K562 (cell line): ENCODE measurements at regions not wholly inside any gene's neighbourhood (a gene's known extent, or its start where the extent isn't known, plus 50 kb on each side); places are given as distances from the start of the nearest gene placed in this dataset.

ENCODE experiments used
- ATAC-seq: fragments of 200-7000 bp; cut with Tn5 transposase; 3 replicates; pipeline ENCODE4 v1.9.1; 2020; ENCODE audit warnings: moderate library complexity
- BruUV-seq: library from RNA; stranded (reverse); fragments of 400-500 nt; replicated peaks from 2 replicates; lab custom pipeline; 2021; lab: Mats Ljungman, UMichigan
- CTCF ChIA-PET: fragments of 300-600 bp; formaldehyde crosslinking; extraction: SDS; loops from one replicate; lab custom pipeline; 2021; ENCODE audit warnings: low intra/inter-chr PET ratio; lab: Yijun Ruan, JAX
- POLR2A ChIA-PET: fragments of 300-600, 350-650 bp; sonication (Branson Sonifier 250); formaldehyde crosslinking; extraction: SDS; loops from one replicate; lab custom pipeline; 2021; ENCODE audit warnings: antibody characterized with exemption, inconsistent platforms; lab: Yijun Ruan, JAX
- DNase-seq, 4 experiments: peaks; one replicate each; pipeline versions ENCODE4 v3.0.0 to v3.0.0-alpha.2; 2011 to 2018; ENCODE audit warnings: low spot score in 3 of 4, mixed read lengths in 3 of 4; ENCODE audit errors: extremely low read depth in 1 of 4
- FAIRE-seq: peaks from 2 replicates; lab custom pipeline; 2011; peaks lifted over from hg19 to GRCh38; lab: Jason Lieb, UNC
- H2AFZ ChIP-seq: 2 replicates; pipeline ENCODE4 v1.6.0; 2011; ENCODE audit warnings: low read depth, low read length, control low read depth, inconsistent platforms
- H3K27ac ChIP-seq: fragments of 200-600 bp; 3 replicates; pipeline ENCODE4 v1.8.0; 2011; ENCODE audit warnings: low read depth, mild to moderate bottlenecking, control low read depth, inconsistent platforms, low read length, moderate library complexity, mixed read lengths; ENCODE audit errors: extremely low read depth
- H3K27me3 ChIP-seq, 2 experiments: fragments of 300-600 bp in 1 of 2; 2 replicates in 1 of 2; 3 replicates in 1 of 2; pipeline versions ENCODE4 v1.6.0 to v1.8.0; 2011; ENCODE audit warnings: inconsistent platforms in 2 of 2, low read length in 2 of 2, mild to moderate bottlenecking in 1 of 2, mixed read lengths in 1 of 2, moderate library complexity in 1 of 2; ENCODE audit not compliant: control insufficient read depth in 2 of 2, insufficient read depth in 2 of 2
- H3K36me3 ChIP-seq: fragments of 300-600 bp; 3 replicates; pipeline ENCODE4 v1.8.0; 2011; ENCODE audit warnings: mild to moderate bottlenecking, low read length, inconsistent platforms; ENCODE audit not compliant: control insufficient read depth, insufficient read depth
- H3K4me1 ChIP-seq, 2 experiments: fragments of 200-600 bp in 1 of 2; replicated peaks in 1 of 2; 2 replicates in 1 of 2; 3 replicates in 1 of 2; pipeline versions ENCODE4 v1.5.1 to v1.8.0; 2011; ENCODE audit warnings: inconsistent platforms in 2 of 2, low read length in 2 of 2, mild to moderate bottlenecking in 1 of 2, mixed read lengths in 1 of 2, moderate library complexity in 1 of 2; ENCODE audit not compliant: control insufficient read depth in 2 of 2, insufficient read depth in 2 of 2
- H3K4me2 ChIP-seq: 2 replicates; pipeline ENCODE4 v1.6.1; 2011; ENCODE audit warnings: low read length, control low read depth, inconsistent platforms, mixed read lengths; ENCODE audit not compliant: insufficient read depth
- H3K4me3 ChIP-seq: fragments of 200-600 bp; sonication (generic), shearing (Covaris generic); 2 replicates; pipeline ENCODE4 v1.5.1; 2016; ENCODE audit warnings: control low read depth, inconsistent platforms
- H3K79me2 ChIP-seq: fragments of 200-600 bp; 3 replicates; pipeline ENCODE4 v1.8.0; 2011; ENCODE audit warnings: low read length, inconsistent platforms; ENCODE audit not compliant: control insufficient read depth, insufficient read depth
- H3K9ac ChIP-seq, 2 experiments: 2 replicates each; pipeline versions ENCODE4 v1.6.0 to v1.6.1; 2011; ENCODE audit warnings: low read depth in 2 of 2, low read length in 2 of 2, control low read depth in 1 of 2, inconsistent platforms in 1 of 2, mild to moderate bottlenecking in 1 of 2, mixed read lengths in 1 of 2; ENCODE audit not compliant: insufficient read depth in 1 of 2
- H3K9me1 ChIP-seq: one replicate; pipeline ENCODE4 v1.6.0; 2011; ENCODE audit warnings: inconsistent platforms, mild to moderate bottlenecking, low read length, moderate library complexity; ENCODE audit not compliant: control insufficient read depth, insufficient read depth
- H3K9me3 ChIP-seq: replicated peaks from 2 replicates; pipeline ENCODE4 v1.5.1; 2011; ENCODE audit warnings: low read depth, low read length, inconsistent platforms; ENCODE audit not compliant: control insufficient read depth, insufficient read depth
- H4K20me1 ChIP-seq: replicated peaks from 2 replicates; pipeline ENCODE4 v1.6.1; 2011; ENCODE audit warnings: low read length, inconsistent platforms, mixed read lengths; ENCODE audit not compliant: control insufficient read depth, insufficient read depth
- ATF1 ChIP-seq, 2 experiments: fragments of 450-650 bp in 1 of 2; IDR thresholded peaks; 2 replicates each; pipeline ENCODE4 v1.6.1; 2016; ENCODE audit warnings: missing compliant biosample characterization in 1 of 2, missing genetic modification characterization in 1 of 2
- C11orf30 ChIP-seq: fragments of 450-650 bp; IDR thresholded peaks from 2 replicates; pipeline ENCODE4 v1.6.1; 2016; ENCODE audit warnings: low read depth, mild to moderate bottlenecking
- GATA2 ChIP-seq: sonication (generic); formaldehyde crosslinking; IDR thresholded peaks from 2 replicates; pipeline ENCODE4 v1.4.0; 2020; ENCODE audit warnings: mild to moderate bottlenecking, missing genetic modification reagents
- GATAD2B ChIP-seq: fragments of 450-650 bp; IDR thresholded peaks from 2 replicates; pipeline ENCODE4 v1.6.1; 2017; ENCODE audit warnings: mild to moderate bottlenecking, borderline replicate concordance
- MAFG ChIP-seq: fragments of 450-650 bp; conservative IDR thresholded peaks from 2 replicates; pipeline ENCODE4 v1.6.1; 2016; ENCODE audit warnings: missing genetic modification characterization, missing compliant biosample characterization
- MAX ChIP-seq: sonication (generic); formaldehyde crosslinking; IDR thresholded peaks from 2 replicates; pipeline ENCODE4 v1.9.0; 2022; ENCODE audit warnings: mild to moderate bottlenecking, missing genetic modification reagents
- MCM7 ChIP-seq, 2 experiments: fragments of 450-650 bp; IDR thresholded peaks; 2 replicates each; pipeline ENCODE4 v1.6.1; 2016 to 2018
- NFE2 ChIP-seq: IDR thresholded peaks from 2 replicates; pipeline ENCODE4 v1.6.1; 2014; ENCODE audit warnings: antibody characterized with exemption, low read depth
- TEAD1 ChIP-seq, 2 experiments: fragments of 450-650 bp in 1 of 2; sonication (generic) in 1 of 2; formaldehyde crosslinking; IDR thresholded peaks; 2 replicates each; pipeline versions ENCODE4 v1.4.0 to v1.8.0; 2020 to 2022; ENCODE audit warnings: mild to moderate bottlenecking in 2 of 2, missing genetic modification reagents in 1 of 2
- ZMIZ1 ChIP-seq, 2 experiments: fragments of 150-350 bp in 1 of 2; IDR thresholded peaks; 2 replicates each; pipeline ENCODE4 v1.6.1; 2012 to 2016; ENCODE audit warnings: low read depth in 2 of 2, low read length in 2 of 2, mild to moderate bottlenecking in 1 of 2, moderate library complexity in 1 of 2
- ZNF165 ChIP-seq: fragments of 250-450 bp; sonication (Bioruptor Pico); IDR thresholded peaks from 2 replicates; pipeline ENCODE4 v1.4.0; 2020; ENCODE audit warnings: borderline replicate concordance
- ZNF23 ChIP-seq: fragments of 250-450 bp; sonication (Bioruptor Pico); IDR thresholded peaks from 2 replicates; pipeline ENCODE4 v1.4.0; 2020; ENCODE audit warnings: mild to moderate bottlenecking
- ZNF274 ChIP-seq: IDR thresholded peaks from 2 replicates; pipeline ENCODE4 v1.6.1; 2011; ENCODE audit warnings: low read depth, mild to moderate bottlenecking, low read length, moderate library complexity, borderline replicate concordance
- ZNF41 ChIP-seq: fragments of 250-450 bp; sonication (Bioruptor Pico); conservative IDR thresholded peaks from 2 replicates; pipeline ENCODE4 v1.4.0; 2020; ENCODE audit warnings: mild to moderate bottlenecking
- WGBS: fragments of 100-300 bp; shearing (Covaris generic); methylation state at CpG from one replicate; pipeline ENCODE4 v1.1.6; 2016; ENCODE audit warnings: low coverage, mixed read lengths; ENCODE audit not compliant: insufficient coverage; ENCODE audit errors: missing lambda C conversion rate; 5-methylcytosine and 5-hydroxymethylcytosine counted together
- in situ Hi-C: fragments of 300-500 bp; cut with MboI; formaldehyde crosslinking; loops from 4 replicates; pipeline ENCODE4 v1.15.0; 2018; ENCODE audit warnings: inconsistent platforms, mixed read lengths
- intact Hi-C: fragments of 100-400 bp; cut with micrococcal nuclease; formaldehyde crosslinking; loops from 2 replicates; pipeline ENCODE4 v1.14.2; 2022

GRCh38 chr5:38725371-38725865 lies 120.4 kb upstream of the OSMR start:
- no peaks in the 10 kb centered on the region for H3K79me2 ChIP-seq
- DNase-seq (no peak), FAIRE-seq (no peak), ATAC-seq (no peak)
- H3K9me1 ChIP-seq, result no peaks in the 10 kb centered on the region
- ChIA-PET POLR2A (interaction anchor here (0.6 to 1.3 kb wide), 3 partner anchors 10 to 24 kb away, joined by 3 to 4 read pairs (median 3); no protein-coding TSS in a partner anchor), CTCF (no interaction called here)
- H3K9ac ChIP-seq, result no peak overlapping the region
- no TSS peak for BruUV-seq
- H3K9me3 ChIP-seq, result no peaks in the 10 kb centered on the region
- H3K27ac ChIP-seq, result no peak overlapping the region
- H2AFZ ChIP-seq, result no peak overlapping the region
- H4K20me1 ChIP-seq, result no peaks in the 10 kb centered on the region
- WGBS, result 2% methylated on average over 10 of the region's 10 CpGs
- H3K4me2 ChIP-seq, result no peak overlapping the region
- in situ Hi-C loops, result no loop called here
- no peaks in the 10 kb centered on the region for H3K4me1 ChIP-seq
- intact Hi-C loops, result no loop called here
- no peaks in the 10 kb centered on the region for H3K36me3 ChIP-seq
- TF ChIP-seq MAFG (tag), result 0 out of 2 replicates have a peak, but pooled peaks have one; percentile 17
- TF ChIP-seq C11orf30, result peak; percentile 20; the same call in 1 of the 2 replicates
- TF ChIP-seq NFE2, result peak; percentile 57; the same call in 1 of the 2 replicates
- TF ChIP-seq ZNF23 (CRISPR knock-in tag), result no peak
- H3K4me3 ChIP-seq, result no peak overlapping the region
- peaks cover 0 to 25% of the 10 kb centered on the region in 2 experiments; a peak in 3 of 5 replicates for H3K27me3 ChIP-seq

DNA sequence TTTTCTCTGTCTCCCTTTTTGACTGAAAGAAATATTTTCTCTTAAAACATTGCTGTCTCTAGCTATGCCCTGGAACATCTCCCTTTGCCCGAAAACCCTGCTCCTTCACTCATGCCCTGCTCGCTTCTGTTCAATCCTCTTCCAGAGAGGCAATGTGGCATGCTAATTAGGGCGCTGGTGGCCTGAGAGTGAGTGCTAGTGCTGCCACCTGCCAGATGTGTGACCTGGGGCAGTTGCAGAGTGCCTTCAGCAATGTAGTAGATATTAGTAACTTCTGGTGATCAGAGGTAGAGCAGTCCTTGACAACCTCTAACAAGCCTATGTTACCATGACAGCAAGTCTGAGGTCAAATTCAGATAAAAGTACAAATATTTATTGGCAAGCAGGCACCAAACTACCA lies 119.5 kb upstream of the OSMR start:
- H2AFZ ChIP-seq, result no peak overlapping the region
- no peaks in the 10 kb centered on the region for H3K4me1 ChIP-seq
- H3K27me3 ChIP-seq, result peaks cover 0 to 25% of the 10 kb centered on the region in 2 experiments; a peak in 3 of 5 replicates
- H3K27ac ChIP-seq, result no peak overlapping the region
- intact Hi-C loops, result no loop called here
- DNase-seq (no peak), ATAC-seq (no peak), FAIRE-seq (no peak)
- no peaks in the 10 kb centered on the region for H3K9me1 ChIP-seq
- H3K9me3 ChIP-seq, result no peaks in the 10 kb centered on the region
- no peaks in the 10 kb centered on the region for H3K36me3 ChIP-seq
- H3K79me2 ChIP-seq, result no peaks in the 10 kb centered on the region
- WGBS, result 2% methylated on average over 3 of the region's 3 CpGs
- BruUV-seq, result no TSS peak
- H4K20me1 ChIP-seq, result no peaks in the 10 kb centered on the region
- in situ Hi-C loops, result no loop called here
- no peak overlapping the region for H3K9ac ChIP-seq
- ChIA-PET CTCF (no interaction called here), POLR2A (no interaction called here)
- no peak overlapping the region for H3K4me3 ChIP-seq
- no peak overlapping the region for H3K4me2 ChIP-seq
- no peak for TF ChIP-seq TEAD1 (CRISPR knock-in tag; IDR thresholded peaks at IDR 0.05)
- TF ChIP-seq ATF1 (CRISPR knock-in tag; IDR thresholded peaks at IDR 0.05), result no peak
- no peak for TF ChIP-seq ATF1 (tag; IDR thresholded peaks at IDR 0.05)
- TF ChIP-seq GATAD2B, result no peak
- TF ChIP-seq MAX (CRISPR knock-in tag), result no peak
- no peak for TF ChIP-seq GATA2 (CRISPR knock-in tag)
- no peak for TF ChIP-seq ZMIZ1 (IDR thresholded peaks at IDR 0.05; ENCODE audit: low read depth in 2 of 2, low read length in 2 of 2)
- no peak for TF ChIP-seq MCM7 (IDR thresholded peaks at IDR 0.05)
- TF ChIP-seq ZNF41 (CRISPR knock-in tag), result no peak
- no peak for TF ChIP-seq ZNF274
- no peak for TF ChIP-seq ZNF165
